Nephron progenitor cell (in vitro differentiated cells): ENCODE measurements at regions not wholly inside any gene's neighbourhood (a gene's known extent, or its start where the extent isn't known, plus 50 kb on each side); places are given as distances from the start of the nearest gene placed in this dataset.

Source experiments
- DNase-seq: peaks from one replicate; pipeline ENCODE4 v3.0.0; 2021
- H3K27ac Mint-ChIP-seq: 2 replicates; pipeline ENCODE4 v1.8.0; 2021; ENCODE audit warnings: mild to moderate bottlenecking, moderate library complexity, mixed read lengths
- H3K27me3 Mint-ChIP-seq: 2 replicates; pipeline ENCODE4 v1.8.0; 2021; ENCODE audit warnings: mild to moderate bottlenecking, low read depth, mixed read lengths; ENCODE audit not compliant: poor library complexity
- H3K36me3 Mint-ChIP-seq: 2 replicates; pipeline ENCODE4 v1.8.0; 2021; ENCODE audit warnings: low read depth, mixed read lengths
- H3K4me1 Mint-ChIP-seq: 2 replicates; pipeline ENCODE4 v1.8.0; 2021; ENCODE audit warnings: mixed read lengths
- H3K4me3 Mint-ChIP-seq: 2 replicates; pipeline ENCODE4 v1.8.0; 2021; ENCODE audit warnings: mild to moderate bottlenecking, moderate library complexity, mixed read lengths
- H3K9me3 Mint-ChIP-seq: 2 replicates; pipeline ENCODE4 v1.8.0; 2021; ENCODE audit warnings: mild to moderate bottlenecking, moderate library complexity, mixed read lengths
- TF ChIP-seq, protein P1 (sequence below): fragments of 200-600 bp; sonication (generic); IDR thresholded peaks from 2 replicates; pipeline ENCODE4 v1.5.0; 2021; ENCODE audit warnings: antibody characterized with exemption

DNA sequence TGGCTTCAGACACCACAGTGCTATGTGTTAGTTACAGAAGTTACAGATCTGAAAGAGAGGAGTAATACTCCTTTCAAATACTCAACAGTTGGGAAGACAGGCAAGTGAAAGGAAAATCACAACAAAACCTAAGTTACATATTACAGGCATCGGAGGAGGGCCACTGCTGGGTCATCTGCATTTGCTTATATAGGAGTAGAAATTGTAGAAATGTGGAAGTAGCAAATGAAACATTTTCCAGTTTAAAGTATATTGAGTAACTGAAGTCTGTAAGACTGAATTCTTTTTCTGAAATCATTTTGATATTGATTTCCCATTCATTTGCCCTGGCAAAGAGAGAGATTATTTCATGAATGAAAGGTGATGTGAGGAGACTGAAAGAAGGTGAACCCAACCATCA, 201.7 kb downstream of the SPRY1 start:
- Mint-ChIP-seq H3K27me3 (no peaks in the 10 kb centered on the region), H3K27ac (no peak overlapping the region), H3K4me3 (no peak overlapping the region), H3K36me3 (no peaks in the 10 kb centered on the region), H3K4me1 (peaks cover 37% of the 10 kb centered on the region), H3K9me3 (no peaks in the 10 kb centered on the region)
- TF ChIP-seq, protein P1, sequence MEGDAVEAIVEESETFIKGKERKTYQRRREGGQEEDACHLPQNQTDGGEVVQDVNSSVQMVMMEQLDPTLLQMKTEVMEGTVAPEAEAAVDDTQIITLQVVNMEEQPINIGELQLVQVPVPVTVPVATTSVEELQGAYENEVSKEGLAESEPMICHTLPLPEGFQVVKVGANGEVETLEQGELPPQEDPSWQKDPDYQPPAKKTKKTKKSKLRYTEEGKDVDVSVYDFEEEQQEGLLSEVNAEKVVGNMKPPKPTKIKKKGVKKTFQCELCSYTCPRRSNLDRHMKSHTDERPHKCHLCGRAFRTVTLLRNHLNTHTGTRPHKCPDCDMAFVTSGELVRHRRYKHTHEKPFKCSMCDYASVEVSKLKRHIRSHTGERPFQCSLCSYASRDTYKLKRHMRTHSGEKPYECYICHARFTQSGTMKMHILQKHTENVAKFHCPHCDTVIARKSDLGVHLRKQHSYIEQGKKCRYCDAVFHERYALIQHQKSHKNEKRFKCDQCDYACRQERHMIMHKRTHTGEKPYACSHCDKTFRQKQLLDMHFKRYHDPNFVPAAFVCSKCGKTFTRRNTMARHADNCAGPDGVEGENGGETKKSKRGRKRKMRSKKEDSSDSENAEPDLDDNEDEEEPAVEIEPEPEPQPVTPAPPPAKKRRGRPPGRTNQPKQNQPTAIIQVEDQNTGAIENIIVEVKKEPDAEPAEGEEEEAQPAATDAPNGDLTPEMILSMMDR, result no peak
- no peak for DNase-seq

DNA sequence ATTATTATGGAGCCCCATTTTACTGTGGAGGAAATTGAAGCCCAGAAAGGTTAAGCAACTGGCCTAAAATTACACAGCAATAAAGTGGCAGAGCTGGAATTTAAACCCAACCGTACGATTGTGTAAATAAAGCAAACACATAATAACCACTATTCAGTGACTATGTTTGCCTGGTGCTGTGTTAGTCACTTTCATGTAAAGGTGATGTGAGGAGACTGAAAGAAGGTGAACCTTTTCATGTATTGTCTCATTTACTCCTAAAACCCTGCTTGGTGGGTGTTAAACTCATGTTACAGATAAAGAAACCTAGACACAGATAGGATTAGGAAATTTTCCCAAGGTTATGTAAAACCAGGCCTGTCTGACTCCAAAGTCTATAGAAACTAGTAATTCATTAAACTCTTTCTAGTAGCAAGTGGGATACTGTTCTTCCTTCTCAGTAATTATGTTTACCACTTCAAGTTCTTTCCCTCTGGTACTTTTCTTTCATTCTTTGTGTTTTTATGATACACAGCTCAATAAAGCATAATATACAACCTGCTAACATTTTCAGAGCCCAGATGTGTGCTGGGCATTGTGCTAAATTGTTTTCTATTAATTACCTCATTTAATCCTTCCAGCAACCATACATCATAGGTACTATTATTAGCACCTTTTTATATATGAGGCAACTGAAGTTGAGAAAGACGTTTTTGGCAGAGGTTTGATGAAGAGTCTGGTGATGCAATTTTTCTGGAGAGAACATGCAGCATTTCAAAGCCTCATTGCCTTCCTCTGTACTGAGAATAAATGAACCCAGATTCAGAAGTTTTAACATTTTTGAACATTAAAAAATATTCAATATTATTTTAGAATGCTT, 202.7 kb downstream of the SPRY1 start:
- H3K27me3 Mint-ChIP-seq, result no peaks in the 10 kb centered on the region
- peaks cover 3% of the 10 kb centered on the region for H3K9me3 Mint-ChIP-seq
- DNase-seq, result no peak
- H3K4me1 Mint-ChIP-seq, result peaks cover 37% of the 10 kb centered on the region
- TF ChIP-seq, protein P1, result no peak
- peaks cover 2% of the 10 kb centered on the region for H3K36me3 Mint-ChIP-seq
- peak overlapping the region; percentile 64 for H3K27ac Mint-ChIP-seq
- H3K4me3 Mint-ChIP-seq, result no peak overlapping the region

DNA sequence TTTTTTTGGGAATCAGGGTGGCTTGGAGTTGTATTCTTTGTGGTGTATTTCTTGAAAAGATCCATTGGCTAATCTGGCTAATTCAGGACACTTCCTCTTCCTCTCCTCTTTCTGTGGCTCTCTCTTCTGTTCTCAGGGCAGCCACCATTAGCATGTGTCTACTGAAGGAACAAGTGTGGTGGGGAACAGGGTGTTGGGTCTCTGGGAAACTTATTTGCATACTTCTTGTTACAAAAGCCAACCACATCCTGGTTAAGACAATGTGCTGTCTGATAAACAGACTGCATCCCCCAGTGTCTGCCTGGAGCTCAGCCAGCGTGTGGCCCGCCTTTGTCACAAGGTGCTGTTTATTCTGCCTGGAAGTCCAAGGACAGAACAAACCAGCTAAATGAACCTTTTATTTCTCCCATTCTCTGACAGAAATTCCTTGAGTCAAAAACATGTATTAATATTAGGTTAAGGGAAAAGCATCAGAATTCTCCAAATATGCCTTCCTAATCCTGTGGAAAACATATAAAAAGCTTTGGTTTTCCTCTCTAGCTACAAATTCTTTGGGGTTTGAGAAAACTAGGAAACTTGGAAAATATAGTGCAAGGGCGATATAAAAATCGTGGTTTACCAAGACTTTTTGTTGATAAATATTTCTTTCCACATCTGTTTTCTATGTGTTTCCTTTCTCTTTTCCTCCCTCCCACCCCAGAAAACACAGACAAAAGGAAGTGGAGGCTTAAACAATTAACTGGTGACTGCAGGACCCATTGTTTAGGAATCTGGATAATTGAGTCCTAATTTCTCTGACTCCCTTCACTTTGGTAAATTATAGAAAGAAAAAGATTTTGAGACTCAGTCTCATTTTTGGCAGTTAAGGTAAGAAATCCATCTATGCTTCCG, 203.6 kb downstream of the SPRY1 start:
- H3K4me3 Mint-ChIP-seq, result peak overlapping the region; percentile 41
- H3K27ac Mint-ChIP-seq, result peak overlapping the region; percentile 97
- peaks cover 37% of the 10 kb centered on the region for H3K4me1 Mint-ChIP-seq
- H3K9me3 Mint-ChIP-seq, result peaks cover 9% of the 10 kb centered on the region
- peak; percentile 24 for DNase-seq
- H3K36me3 Mint-ChIP-seq, result peaks cover 8% of the 10 kb centered on the region
- H3K27me3 Mint-ChIP-seq, result no peaks in the 10 kb centered on the region
- TF ChIP-seq, protein P1, result no peak

DNA sequence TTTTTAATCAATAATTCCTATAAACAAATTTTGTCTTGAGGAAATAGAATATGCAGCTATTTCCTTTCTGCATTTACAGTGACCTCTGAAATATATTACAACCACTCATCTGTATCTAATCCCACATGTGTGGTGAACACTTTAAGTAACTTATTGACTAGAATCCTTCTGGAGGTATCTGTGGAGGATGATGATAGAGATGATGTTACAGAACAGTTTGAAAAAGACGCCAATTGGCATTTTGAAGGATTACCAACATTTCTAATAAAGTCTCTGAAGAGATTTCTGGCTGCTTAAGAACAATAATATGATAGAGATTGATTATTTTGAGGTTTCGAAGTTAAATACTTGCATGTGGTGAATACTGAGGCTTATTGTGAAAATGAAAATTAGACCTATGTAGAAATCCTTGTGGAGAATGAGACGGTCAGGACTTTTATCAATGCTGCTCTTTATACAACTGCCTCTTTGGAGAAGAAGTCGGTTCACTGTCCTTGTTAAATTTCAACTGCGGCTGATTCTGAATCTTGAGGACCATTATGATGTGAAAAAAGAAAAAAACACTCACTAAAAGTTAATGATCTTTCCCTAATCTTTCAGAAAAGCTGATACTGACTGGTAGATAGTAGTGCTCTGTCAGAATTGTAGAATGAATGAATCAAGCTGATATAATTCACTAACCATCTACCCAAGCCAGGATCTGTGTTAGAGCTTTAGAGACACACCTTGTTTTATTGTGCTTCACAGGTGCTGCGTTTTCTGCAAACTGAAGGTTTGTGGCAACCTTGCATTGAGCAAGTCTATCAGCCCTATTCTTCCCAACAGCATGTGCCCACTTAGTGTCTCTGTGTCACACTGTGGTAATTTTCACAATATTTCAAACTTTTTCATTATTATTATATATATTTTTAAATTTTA, 204.7 kb downstream of the SPRY1 start:
- peak overlapping the region; percentile 37 for H3K27ac Mint-ChIP-seq

DNA sequence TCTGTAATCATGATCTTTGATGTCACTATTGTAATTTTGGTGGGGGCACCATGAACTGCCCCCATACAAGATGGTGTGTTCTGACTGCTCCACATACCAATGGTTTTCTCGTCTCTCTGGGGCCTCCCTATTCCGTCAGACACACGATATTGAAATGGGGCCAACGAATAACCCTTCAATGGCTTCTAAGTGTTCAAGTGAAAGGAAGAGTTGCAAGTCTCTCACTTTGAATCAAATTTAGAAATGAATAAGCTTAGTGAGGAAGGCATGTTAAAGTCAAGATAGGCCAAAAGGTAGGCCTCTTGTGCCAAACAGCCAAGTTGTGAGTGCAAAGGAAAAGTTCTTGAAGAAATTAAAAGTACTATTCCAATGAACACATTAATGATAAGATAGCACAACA, 205.4 kb downstream of the SPRY1 start:
- no peak overlapping the region for H3K27ac Mint-ChIP-seq
- H3K4me1 Mint-ChIP-seq, result peaks cover 37% of the 10 kb centered on the region
- H3K36me3 Mint-ChIP-seq, result peaks cover 8% of the 10 kb centered on the region
- no peak overlapping the region for H3K4me3 Mint-ChIP-seq
- DNase-seq, result no peak
- no peaks in the 10 kb centered on the region for H3K27me3 Mint-ChIP-seq
- TF ChIP-seq, protein P1, result no peak
- peaks cover 9% of the 10 kb centered on the region for H3K9me3 Mint-ChIP-seq

More for the DNA sequence above, 204.7 kb downstream of the SPRY1 start:
- Mint-ChIP-seq H3K4me1 (peaks cover 37% of the 10 kb centered on the region), H3K27me3 (no peaks in the 10 kb centered on the region), H3K4me3 (no peak overlapping the region), H3K9me3 (peaks cover 9% of the 10 kb centered on the region), H3K36me3 (peaks cover 8% of the 10 kb centered on the region)
- TF ChIP-seq, protein P1, result no peak
- no peak for DNase-seq
